ENCODE measurements at regions not wholly inside any gene's neighbourhood (a gene's known extent, or its start where the extent isn't known, plus 50 kb on each side); places are given as distances from the start of the nearest gene placed in this dataset.
"Not testable (repeated sequence)": the region's sequence is repeated elsewhere in the genome, so short reads cannot be mapped to it uniquely, and the experiment has no call there.

DNA sequence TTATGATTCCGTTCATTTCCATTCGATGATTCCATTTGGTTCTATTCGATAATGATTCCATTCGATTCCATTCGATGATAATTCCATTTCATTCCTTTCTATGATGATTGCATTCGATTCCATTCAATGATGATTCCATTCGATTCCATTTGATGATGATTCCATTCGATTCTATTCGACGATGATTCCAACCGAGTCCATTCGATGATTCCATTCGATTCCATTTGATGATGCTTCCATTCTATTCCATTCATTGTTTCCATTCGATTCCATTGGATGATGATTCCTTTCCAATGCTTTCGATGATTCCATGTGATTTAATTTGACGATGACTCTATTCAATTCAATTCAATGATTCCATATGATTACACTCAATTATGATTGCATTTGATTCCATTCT, 1093.5 kb downstream of the RPIA start:
- DNase-seq = no peak

DNA sequence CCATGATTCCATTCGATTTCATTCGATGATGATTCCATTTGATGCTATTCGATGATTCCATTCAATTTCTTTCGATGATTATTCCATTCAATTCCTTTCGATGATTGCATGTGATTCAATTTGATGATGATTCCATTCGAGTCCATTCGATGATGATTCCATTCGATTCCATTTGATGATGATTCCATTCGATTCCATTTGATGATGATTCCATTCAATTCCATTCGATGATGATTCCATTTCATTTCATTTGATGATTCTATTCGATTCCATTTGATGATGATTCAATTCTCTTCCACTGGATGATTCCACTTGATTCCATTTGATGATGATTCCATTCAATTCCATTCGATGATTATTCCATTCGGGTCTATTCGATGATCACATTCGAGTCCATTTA, 1094.1 kb downstream of the RPIA start:
- DNase-seq; H3K27ac ChIP-seq; H3K4me3 ChIP-seq; intact Hi-C loops (cut with DNase I; ENCODE audit: low total_unique reads); H3K27me3 ChIP-seq; H3K4me1 ChIP-seq; H3K36me3 ChIP-seq: not testable (repeated sequence)
- H3K9me3 ChIP-seq = peaks cover 15 to 98% (median 82%) of the 10 kb centered on the region in 4 donors
- WGBS, 5 donors = 80 to 87% (median 81%) methylated on average over 15 of the region's 15 CpGs

More for the DNA sequence above, 1093.5 kb downstream of the RPIA start:
- H3K27me3 ChIP-seq = no peaks in the 10 kb centered on the region
- TF ChIP-seq POLR2A (IDR thresholded peaks at IDR 0.05) (no peak), EP300 (IDR thresholded peaks at IDR 0.05) (no peak), POLR2AphosphoS5 (IDR thresholded peaks at IDR 0.05) (no peak)
- TF ChIP-seq, protein P1, sequence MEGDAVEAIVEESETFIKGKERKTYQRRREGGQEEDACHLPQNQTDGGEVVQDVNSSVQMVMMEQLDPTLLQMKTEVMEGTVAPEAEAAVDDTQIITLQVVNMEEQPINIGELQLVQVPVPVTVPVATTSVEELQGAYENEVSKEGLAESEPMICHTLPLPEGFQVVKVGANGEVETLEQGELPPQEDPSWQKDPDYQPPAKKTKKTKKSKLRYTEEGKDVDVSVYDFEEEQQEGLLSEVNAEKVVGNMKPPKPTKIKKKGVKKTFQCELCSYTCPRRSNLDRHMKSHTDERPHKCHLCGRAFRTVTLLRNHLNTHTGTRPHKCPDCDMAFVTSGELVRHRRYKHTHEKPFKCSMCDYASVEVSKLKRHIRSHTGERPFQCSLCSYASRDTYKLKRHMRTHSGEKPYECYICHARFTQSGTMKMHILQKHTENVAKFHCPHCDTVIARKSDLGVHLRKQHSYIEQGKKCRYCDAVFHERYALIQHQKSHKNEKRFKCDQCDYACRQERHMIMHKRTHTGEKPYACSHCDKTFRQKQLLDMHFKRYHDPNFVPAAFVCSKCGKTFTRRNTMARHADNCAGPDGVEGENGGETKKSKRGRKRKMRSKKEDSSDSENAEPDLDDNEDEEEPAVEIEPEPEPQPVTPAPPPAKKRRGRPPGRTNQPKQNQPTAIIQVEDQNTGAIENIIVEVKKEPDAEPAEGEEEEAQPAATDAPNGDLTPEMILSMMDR (IDR thresholded peaks at IDR 0.05) = no peak
- intact Hi-C loops (cut with DNase I; ENCODE audit: low total_unique reads) = no loop called here
- no peak overlapping the region for H3K27ac ChIP-seq
- no peak overlapping the region for H3K4me3 ChIP-seq
- no peaks in the 10 kb centered on the region for H3K4me1 ChIP-seq
- WGBS, 5 donors = 79 to 88% (median 87%) methylated on average over 16 of the region's 16 CpGs
- no peaks in the 10 kb centered on the region for H3K36me3 ChIP-seq
- peaks cover 19 to 98% (median 83%) of the 10 kb centered on the region in 4 donors for H3K9me3 ChIP-seq

DNA sequence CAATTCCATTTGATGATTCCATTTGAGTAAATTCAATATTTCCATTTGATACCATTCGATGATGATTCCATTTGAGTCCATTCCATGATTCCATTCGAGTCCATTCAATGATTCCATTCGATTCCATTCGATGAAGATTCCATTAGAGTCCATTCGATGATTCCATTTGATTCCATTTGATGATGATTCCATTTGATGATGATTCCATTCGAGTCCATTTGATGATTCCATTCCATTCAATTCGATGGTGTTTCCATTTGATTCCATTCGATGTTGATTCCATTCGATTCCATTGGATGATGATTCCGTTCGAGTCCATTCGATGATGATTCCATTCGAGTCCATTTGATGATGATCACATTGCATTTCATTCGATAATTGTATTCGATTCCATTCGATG, 1095.2 kb downstream of the RPIA start:
- peaks cover 9 to 98% (median 87%) of the 10 kb centered on the region in 4 donors for H3K9me3 ChIP-seq
- WGBS, 5 donors = 76 to 83% (median 80%) methylated on average over 16 of the region's 16 CpGs
- H3K4me3 ChIP-seq; H3K4me1 ChIP-seq; H3K27ac ChIP-seq; DNase-seq; H3K36me3 ChIP-seq; H3K27me3 ChIP-seq; intact Hi-C loops (cut with DNase I; ENCODE audit: low total_unique reads): not testable (repeated sequence)

DNA sequence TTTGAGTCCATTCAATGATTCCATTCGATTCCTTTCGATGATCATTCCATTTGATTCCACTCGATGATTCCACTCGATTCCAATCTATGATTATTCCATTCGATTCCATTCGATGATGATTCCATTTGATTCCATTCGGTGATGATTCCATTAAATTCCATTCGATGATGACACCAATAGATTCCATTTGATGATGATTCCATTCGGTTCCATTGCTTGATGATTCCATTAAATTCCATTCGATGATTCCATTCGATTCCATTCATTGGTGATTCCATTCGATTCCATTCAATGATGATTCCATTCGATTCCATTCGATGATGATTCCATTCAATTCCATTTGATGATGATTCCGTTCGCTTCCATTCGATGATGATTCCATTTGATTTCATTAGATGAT, 1104.1 kb downstream of the RPIA start:
- H3K4me3 ChIP-seq; intact Hi-C loops (cut with DNase I; ENCODE audit: low total_unique reads); H3K36me3 ChIP-seq; DNase-seq; H3K4me1 ChIP-seq; H3K27me3 ChIP-seq; H3K27ac ChIP-seq: not testable (repeated sequence)
- 82 to 87% (median 85%) methylated on average over 17 of the region's 17 CpGs for WGBS, 5 donors
- H3K9me3 ChIP-seq = peaks cover 3 to 100% (median 76%) of the 10 kb centered on the region in 4 donors

GRCh38 chr2:89797320-89798038, 1106.0 kb downstream of the RPIA start:
- no peaks in the 10 kb centered on the region for H3K4me1 ChIP-seq
- H3K36me3 ChIP-seq = no peaks in the 10 kb centered on the region
- 78 to 80% (median 79%) methylated on average over 15 of the region's 15 CpGs for WGBS, 5 donors
- no peaks in the 10 kb centered on the region for H3K27me3 ChIP-seq
- DNase-seq = no peak
- TF ChIP-seq, protein P1 (IDR thresholded peaks at IDR 0.05) = no peak
- TF ChIP-seq POLR2A (IDR thresholded peaks at IDR 0.05) (no peak), EP300 (IDR thresholded peaks at IDR 0.05) (no peak), POLR2AphosphoS5 (IDR thresholded peaks at IDR 0.05) (no peak)
- H3K4me3 ChIP-seq = no peak overlapping the region
- no peak overlapping the region for H3K27ac ChIP-seq
- H3K9me3 ChIP-seq = peaks cover 3 to 100% (median 81%) of the 10 kb centered on the region in 4 donors
- intact Hi-C loops (cut with DNase I; ENCODE audit: low total_unique reads) = no loop called here

DNA sequence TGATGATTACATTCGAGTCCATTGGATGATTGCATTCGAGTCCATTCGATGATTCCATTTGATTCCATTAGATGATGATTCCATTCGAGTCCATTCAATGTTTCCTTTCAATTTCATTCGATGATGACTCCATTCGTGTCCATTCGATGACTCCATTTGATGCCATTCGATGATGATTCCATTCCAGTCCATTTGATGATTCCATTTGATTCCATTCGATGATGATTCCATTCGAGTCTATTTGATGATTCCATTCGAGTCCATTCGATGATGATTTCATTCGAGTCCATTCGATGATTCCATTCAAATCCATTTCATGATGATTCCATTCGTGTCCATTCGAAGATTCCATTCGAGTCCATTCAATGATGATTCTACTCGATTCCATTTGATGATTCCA, 1109.7 kb downstream of the RPIA start:
- H3K4me1 ChIP-seq; DNase-seq; H3K27ac ChIP-seq; intact Hi-C loops (cut with DNase I; ENCODE audit: low total_unique reads); H3K36me3 ChIP-seq; H3K27me3 ChIP-seq; H3K4me3 ChIP-seq: not testable (repeated sequence)
- 71 to 81% (median 80%) methylated on average over 18 of the region's 18 CpGs for WGBS, 5 donors
- H3K9me3 ChIP-seq = peaks cover 6 to 100% (median 96%) of the 10 kb centered on the region in 4 donors

DNA sequence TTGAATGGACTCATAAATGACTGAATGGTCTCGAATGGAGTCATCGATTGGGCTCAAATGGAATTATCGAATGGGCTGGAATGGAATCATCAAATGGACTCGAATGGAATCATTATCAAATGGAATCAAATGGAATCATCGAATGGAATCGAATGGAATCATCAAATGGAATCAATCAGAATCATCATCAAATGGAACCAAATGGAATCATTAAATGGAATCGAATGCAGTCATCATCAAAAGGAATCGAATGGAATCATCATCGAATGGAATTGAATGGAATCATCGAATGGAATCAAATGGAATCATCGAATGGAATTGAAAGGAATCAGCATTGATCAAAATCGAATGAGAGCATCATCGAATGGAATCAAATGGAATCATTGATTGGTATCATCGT, 1114.9 kb downstream of the RPIA start:
- WGBS, 5 donors = 77 to 83% (median 80%) methylated on average over 14 of the region's 14 CpGs
- H3K27me3 ChIP-seq; DNase-seq; H3K27ac ChIP-seq; H3K4me3 ChIP-seq; H3K36me3 ChIP-seq; intact Hi-C loops (cut with DNase I; ENCODE audit: low total_unique reads); H3K4me1 ChIP-seq: not testable (repeated sequence)
- peaks cover 5 to 96% (median 87%) of the 10 kb centered on the region in 4 donors for H3K9me3 ChIP-seq

Data from stomach (tissue), 8 donors.